OCI-M2 (cell line): ENCODE measurements at regions not wholly inside any gene's neighbourhood (a gene's known extent, or its start where the extent isn't known, plus 50 kb on each side); places are given as distances from the start of the nearest gene placed in this dataset.
"Not testable (repeated sequence)": the region's sequence is repeated elsewhere in the genome, so short reads cannot be mapped to it uniquely, and the experiment has no call there.

ENCODE experiments used
- DNase-seq: peaks from one replicate; lab custom pipeline; 2025; ENCODE audit not compliant: unreplicated experiment; lab: John Stamatoyannopoulos, UW

GRCh38 chr12:9449657-9450126 lies 158.0 kb downstream of the KLRB1 start:
- not testable (repeated sequence) for DNase-seq

- DNase-seq = no peak
Observed at GRCh38 chr12:9449181-9449580, 158.5 kb downstream of the KLRB1 start.

GRCh38 chr12:9448648-9449047 lies 159.1 kb downstream of the KLRB1 start:
- DNase-seq = not testable (repeated sequence)

- not testable (repeated sequence) for DNase-seq
Observed at GRCh38 chr12:9447791-9448614, 159.7 kb downstream of the KLRB1 start.

- DNase-seq = not testable (repeated sequence)
Observed at GRCh38 chr12:9446883-9447761, 160.6 kb downstream of the KLRB1 start.

GRCh38 chr12:9440428-9440827 lies 167.3 kb downstream of the KLRB1 start:
- not testable (repeated sequence) for DNase-seq

- DNase-seq = not testable (repeated sequence)
Observed at GRCh38 chr12:9435682-9436081, 172.0 kb downstream of the KLRB1 start.

GRCh38 chr12:9430385-9430784 lies 177.3 kb downstream of the KLRB1 start:
- not testable (repeated sequence) for DNase-seq

GRCh38 chr12:9428856-9429255 lies 178.9 kb downstream of the KLRB1 start:
- DNase-seq = not testable (repeated sequence)

- not testable (repeated sequence) for DNase-seq
Observed at GRCh38 chr12:9425429-9425828, 182.3 kb downstream of the KLRB1 start.

GRCh38 chr12:9424175-9424740 lies 183.5 kb downstream of the KLRB1 start:
- not testable (repeated sequence) for DNase-seq

- not testable (repeated sequence) for DNase-seq
Observed at GRCh38 chr12:9422689-9423088, 185.0 kb downstream of the KLRB1 start.

GRCh38 chr12:9421520-9422086 lies 186.1 kb downstream of the KLRB1 start:
- not testable (repeated sequence) for DNase-seq

GRCh38 chr12:9420817-9421519 lies 186.7 kb downstream of the KLRB1 start:
- not testable (repeated sequence) for DNase-seq

- DNase-seq = not testable (repeated sequence)
Observed at GRCh38 chr12:9418669-9419041, 189.1 kb downstream of the KLRB1 start.

- not testable (repeated sequence) for DNase-seq
Observed at GRCh38 chr12:9417947-9418668, 189.6 kb downstream of the KLRB1 start.

- not testable (repeated sequence) for DNase-seq
Observed at GRCh38 chr12:9417341-9417740, 190.4 kb downstream of the KLRB1 start.

GRCh38 chr12:9416346-9416745 lies 191.4 kb downstream of the KLRB1 start:
- DNase-seq = not testable (repeated sequence)

- DNase-seq = not testable (repeated sequence)
Observed at GRCh38 chr12:9415898-9416297, 191.8 kb downstream of the KLRB1 start.

- not testable (repeated sequence) for DNase-seq
Observed at GRCh38 chr12:9413862-9414261, 193.9 kb downstream of the KLRB1 start.
